H9 (cell line): ENCODE measurements at regions not wholly inside any gene's neighbourhood (a gene's known extent, or its start where the extent isn't known, plus 50 kb on each side); places are given as distances from the start of the nearest gene placed in this dataset.

Experiments
- DNase-seq: peaks from one replicate; pipeline ENCODE4 v3.0.0-alpha.2; 2017
- H2AFZ ChIP-seq: one replicate; pipeline ENCODE4 v1.6.1; 2013; ENCODE audit warnings: mild to moderate bottlenecking, low read length, control low read depth, moderate library complexity
- H2AK5ac ChIP-seq: 2 replicates; pipeline ENCODE4 v1.6.1; 2013; ENCODE audit warnings: low read length, control low read depth, mixed read lengths; ENCODE audit not compliant: insufficient read length
- H2BK120ac ChIP-seq: one replicate; pipeline ENCODE4 v1.6.1; 2013; ENCODE audit warnings: low read depth, mild to moderate bottlenecking, low read length, control low read depth, inconsistent platforms; ENCODE audit not compliant: poor library complexity, severe bottlenecking
- H2BK12ac ChIP-seq: 2 replicates; pipeline ENCODE4 v1.6.1; 2013; ENCODE audit warnings: low read length, control low read depth, mixed read lengths, low read depth; ENCODE audit not compliant: insufficient read length
- H2BK15ac ChIP-seq: 2 replicates; pipeline ENCODE4 v1.6.1; 2013; ENCODE audit warnings: low read depth, low read length, control low read depth
- H2BK20ac ChIP-seq: one replicate; pipeline ENCODE4 v1.6.1; 2013; ENCODE audit warnings: low read depth, mild to moderate bottlenecking, low read length, control low read depth, inconsistent platforms; ENCODE audit not compliant: poor library complexity, severe bottlenecking
- H2BK5ac ChIP-seq: 2 replicates; pipeline ENCODE4 v1.6.1; 2013; ENCODE audit warnings: low read length, control low read depth, mixed read lengths; ENCODE audit not compliant: insufficient read length
- H3K14ac ChIP-seq: 2 replicates; pipeline ENCODE4 v1.6.1; 2013; ENCODE audit warnings: low read length, control low read depth; ENCODE audit not compliant: insufficient read depth
- H3K18ac ChIP-seq: 2 replicates; pipeline ENCODE4 v1.6.1; 2013; ENCODE audit warnings: low read depth, mild to moderate bottlenecking, mixed read lengths, low read length, control low read depth; ENCODE audit not compliant: insufficient read length
- H3K23ac ChIP-seq: 2 replicates; pipeline ENCODE4 v1.6.1; 2013; ENCODE audit warnings: low read length, control low read depth, mixed read lengths, low read depth; ENCODE audit not compliant: insufficient read length
- H3K23me2 ChIP-seq: 2 replicates; pipeline ENCODE4 v1.6.1; 2013; ENCODE audit warnings: low read depth, mild to moderate bottlenecking, mixed read lengths, low read length, control low read depth; ENCODE audit not compliant: insufficient read length, poor library complexity, severe bottlenecking
- H3K27ac ChIP-seq: 2 replicates; pipeline ENCODE4 v1.5.1; 2013; ENCODE audit warnings: low read length, control low read depth, mixed read lengths, low read depth; ENCODE audit not compliant: insufficient read length
- H3K27me3 ChIP-seq: 2 replicates; pipeline ENCODE4 v1.6.1; 2013; ENCODE audit warnings: low read length, control low read depth, inconsistent platforms; ENCODE audit not compliant: insufficient read depth
- H3K4ac ChIP-seq: 2 replicates; pipeline ENCODE4 v1.6.1; 2013; ENCODE audit warnings: low read depth, mild to moderate bottlenecking, control low read depth, inconsistent platforms, low read length, moderate library complexity
- H3K4me1 ChIP-seq: 2 replicates; pipeline ENCODE4 v1.6.1; 2013; ENCODE audit warnings: low read length, control low read depth, inconsistent platforms; ENCODE audit not compliant: insufficient read depth
- H3K4me2 ChIP-seq: 2 replicates; pipeline ENCODE4 v1.6.1; 2013; ENCODE audit warnings: low read length, control low read depth, mixed read lengths; ENCODE audit not compliant: insufficient read length, insufficient read depth
- H3K56ac ChIP-seq: 2 replicates; pipeline ENCODE4 v1.6.1; 2013; ENCODE audit warnings: low read depth, mild to moderate bottlenecking, mixed read lengths, low read length, control low read depth; ENCODE audit not compliant: insufficient read length
- H3K79me1 ChIP-seq: 2 replicates; pipeline ENCODE4 v1.6.1; 2013; ENCODE audit warnings: low read depth, mild to moderate bottlenecking, moderate library complexity, low read length, control low read depth, inconsistent platforms; ENCODE audit not compliant: insufficient read depth, poor library complexity, severe bottlenecking
- H3K79me2 ChIP-seq: 2 replicates; pipeline ENCODE4 v1.6.1; 2013; ENCODE audit warnings: low read length, control low read depth, inconsistent platforms; ENCODE audit not compliant: insufficient read depth
- H3K9ac ChIP-seq: 2 replicates; pipeline ENCODE4 v1.6.1; 2013; ENCODE audit warnings: low read length, control low read depth, mixed read lengths; ENCODE audit not compliant: insufficient read length; ENCODE audit errors: extremely low read depth
- H3K9me3 ChIP-seq: one replicate; pipeline ENCODE4 v1.6.1; 2013; ENCODE audit warnings: low read depth, low read length, inconsistent platforms; ENCODE audit not compliant: control insufficient read depth
- H3T11ph ChIP-seq: one replicate; pipeline ENCODE4 v1.6.1; 2013; ENCODE audit warnings: mild to moderate bottlenecking, low read length, control low read depth, inconsistent platforms
- H4K20me1 ChIP-seq: one replicate; pipeline ENCODE4 v1.6.1; 2013; ENCODE audit not compliant: control insufficient read depth, insufficient read length, insufficient read depth
- H4K5ac ChIP-seq: 2 replicates; pipeline ENCODE4 v1.6.1; 2013; ENCODE audit warnings: low read depth, mild to moderate bottlenecking, mixed read lengths, low read length, control low read depth; ENCODE audit not compliant: insufficient read length
- H4K8ac ChIP-seq: replicated peaks from 2 replicates; pipeline ENCODE4 v1.6.1; 2013; ENCODE audit warnings: low read length, control low read depth, mixed read lengths, low read depth; ENCODE audit not compliant: insufficient read length
- H4K91ac ChIP-seq: 2 replicates; pipeline ENCODE4 v1.6.1; 2013; ENCODE audit warnings: low read depth, mild to moderate bottlenecking, moderate library complexity, mixed read lengths, low read length, control low read depth; ENCODE audit not compliant: insufficient read length
- H3K27ac Mint-ChIP-seq, 3 experiments: 2 replicates in 2 of 3; 3 replicates in 1 of 3; pipeline ENCODE4 v1.8.0; 2020 to 2021; ENCODE audit warnings: mixed read lengths in 3 of 3, mild to moderate bottlenecking in 1 of 3, moderate library complexity in 1 of 3
- H3K27me3 Mint-ChIP-seq: 2 replicates; pipeline ENCODE4 v1.8.0; 2021; ENCODE audit warnings: low read depth, mild to moderate bottlenecking, moderate library complexity, mixed read lengths
- H3K36me3 Mint-ChIP-seq, 3 experiments: 2 replicates in 2 of 3; 3 replicates in 1 of 3; pipeline ENCODE4 v1.8.0; 2020 to 2021; ENCODE audit warnings: low read depth in 3 of 3, mixed read lengths in 3 of 3; ENCODE audit not compliant: insufficient read depth in 1 of 3
- H3K4me1 Mint-ChIP-seq, 2 experiments: 2 replicates each; pipeline ENCODE4 v1.8.0; 2020; ENCODE audit warnings: mixed read lengths in 2 of 2
- H3K4me3 Mint-ChIP-seq, 2 experiments: 2 replicates in 1 of 2; 3 replicates in 1 of 2; pipeline ENCODE4 v1.8.0; 2020 to 2021; ENCODE audit warnings: mild to moderate bottlenecking in 2 of 2, mixed read lengths in 2 of 2, moderate library complexity in 1 of 2
- H3K9me3 Mint-ChIP-seq, 2 experiments: 2 replicates in 1 of 2; 3 replicates in 1 of 2; pipeline ENCODE4 v1.8.0; 2020; ENCODE audit warnings: mild to moderate bottlenecking in 2 of 2, mixed read lengths in 2 of 2, moderate library complexity in 1 of 2
- CTCF ChIP-seq: fragments of 200-600 bp; sonication (generic); conservative IDR thresholded peaks from 3 replicates; pipeline ENCODE4 v1.8.0; 2021; ENCODE audit warnings: antibody characterized with exemption, mild to moderate bottlenecking

- Histone ChIP-seq H3K23ac (no peak overlapping the region), H4K20me1 (no peaks in the 10 kb centered on the region), H3K18ac (no peak overlapping the region), H2BK5ac (no peak overlapping the region), H3K27ac (no peak overlapping the region), H4K91ac (no peak overlapping the region), H3K4me2 (no peak overlapping the region), H4K5ac (no peak overlapping the region), H2BK120ac (no peak overlapping the region), H2AFZ (no peak overlapping the region), H4K8ac (no peak overlapping the region), H3K23me2 (no peaks in the 10 kb centered on the region), H3K27me3 (no peaks in the 10 kb centered on the region), H3K4ac (no peak overlapping the region), H2BK12ac (no peak overlapping the region), H2BK15ac (no peak overlapping the region), H3K9me3 (no peaks in the 10 kb centered on the region), H3K79me1 (no peaks in the 10 kb centered on the region), H3T11ph (no peak overlapping the region), H2BK20ac (no peak overlapping the region), H3K4me1 (no peaks in the 10 kb centered on the region), H2AK5ac (no peak overlapping the region), H3K79me2 (no peaks in the 10 kb centered on the region), H3K9ac (no peak overlapping the region), H3K56ac (no peak overlapping the region), H3K14ac (no peak overlapping the region)
- peaks cover 2 to 9% (median 5%) of the 10 kb centered on the region in 3 experiments; a peak in 4 of 7 replicates for H3K36me3 Mint-ChIP-seq
- TF ChIP-seq CTCF: no peak
- no peak for DNase-seq
- no peak overlapping the region for H3K27ac Mint-ChIP-seq
- peaks cover 15 to 30% of the 10 kb centered on the region in 2 experiments for H3K4me1 Mint-ChIP-seq
- peaks cover 3% of the 10 kb centered on the region; the same call in 1 of the 2 replicates for H3K27me3 Mint-ChIP-seq
- H3K9me3 Mint-ChIP-seq: peaks cover 10 to 11% of the 10 kb centered on the region in 2 experiments; a peak in 4 of 5 replicates
- H3K4me3 Mint-ChIP-seq: no peak overlapping the region
Measured at GRCh38 chr14:76669770-76670169, 91.5 kb upstream of the VASH1 start.
